ENCODE measurements at regions not wholly inside any gene's neighbourhood (a gene's known extent, or its start where the extent isn't known, plus 50 kb on each side); places are given as distances from the start of the nearest gene placed in this dataset.

DNA sequence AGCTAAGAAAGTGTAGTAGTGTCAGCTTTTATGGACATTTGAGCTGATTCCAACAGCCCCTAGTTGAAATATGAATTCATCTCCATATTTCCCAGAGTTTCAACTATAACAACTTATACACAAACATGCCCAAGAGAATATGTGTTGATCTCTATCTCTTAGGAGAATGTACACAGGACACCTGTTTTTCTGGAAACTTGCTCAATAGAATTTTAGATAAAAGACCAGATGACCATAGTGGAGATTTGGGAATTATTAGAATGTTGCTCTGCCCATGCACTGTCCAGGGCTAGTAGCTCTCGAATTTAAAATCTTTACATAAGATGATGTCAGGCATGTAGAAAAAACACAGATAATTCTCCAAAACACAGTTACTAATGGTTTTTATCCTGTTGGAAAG is 162.3 kb upstream of the VRK2 start:
- intact Hi-C loops (cut with micrococcal nuclease; ENCODE audit: unreplicated experiment) = no loop called here

DNA sequence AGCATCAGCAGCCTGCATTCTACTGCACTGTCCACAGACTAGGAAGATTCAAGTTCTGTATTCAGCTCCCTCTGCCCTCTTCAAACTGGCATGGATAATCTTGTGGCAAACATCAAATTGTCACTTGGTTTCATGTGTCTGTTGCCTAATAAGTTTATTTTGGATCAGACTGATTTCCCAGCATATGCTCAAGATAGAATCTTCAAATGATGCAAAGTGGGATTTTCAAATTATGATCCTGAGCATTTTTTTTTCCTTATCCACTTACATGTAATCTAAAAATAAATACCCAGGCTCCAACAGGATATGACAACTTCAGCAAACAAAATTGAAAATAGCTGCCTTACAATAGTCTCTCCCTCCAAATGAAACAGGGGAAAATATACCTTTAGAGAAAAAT is 160.9 kb upstream of the VRK2 start:
- Histone ChIP-seq H3K27me3 (ENCODE audit: control insufficient read depth in 1 of 2, insufficient read depth in 2 of 2, low read length in 2 of 2) (no peaks in the 10 kb centered on the region), H2AFZ (ENCODE audit: low read length) (no peak overlapping the region), H3K4me1 (ENCODE audit: insufficient read depth, low read length) (peaks cover 13% of the 10 kb centered on the region), H3K4me2 (ENCODE audit: low read depth, low read length) (no peak overlapping the region), H4K20me1 (ENCODE audit: insufficient read depth, low read length) (no peaks in the 10 kb centered on the region), H3K9me3 (ENCODE audit: low read length) (no peaks in the 10 kb centered on the region), H3K36me3 (replicated peaks in 1 of 2; ENCODE audit: control insufficient read depth in 1 of 2, insufficient read depth in 2 of 2, low read length in 2 of 2) (no peaks in the 10 kb centered on the region), H3K27ac (ENCODE audit: extremely low read length, insufficient read depth, low read length) (no peak overlapping the region), H3K9ac (ENCODE audit: insufficient read depth, low read depth, low read length) (no peak overlapping the region), H3K79me2 (ENCODE audit: insufficient read depth, low read length) (no peaks in the 10 kb centered on the region), H3K4me3 (replicated peaks in 1 of 3; ENCODE audit: insufficient read depth in 1 of 3, low read depth in 2 of 3, low read length in 3 of 3) (no peak overlapping the region)
- CTCF ChIA-PET (ENCODE audit: low intra/inter-chr PET ratio, low total read pairs) = no interaction called here
- in situ Hi-C loops (cut with HindIII; ENCODE audit: extremely low pct_ligation_motif_present, low pct_unique_long_range_greater_than_20kb) = no loop called here
- DNase-seq (ENCODE audit: low spot score) (no peak), ATAC-seq (no peak), FAIRE-seq (no peak)
- intact Hi-C loops (cut with micrococcal nuclease; ENCODE audit: unreplicated experiment) = no loop called here
- POLR2A ChIA-PET = no interaction called here
- BruUV-seq (replicated peaks) = no TSS peak
- TF ChIP-seq ADNP (CRISPR knock-in tag; IDR thresholded peaks at IDR 0.05) = no peak
- no peak for TF ChIP-seq RBM39 (IDR thresholded peaks at IDR 0.05; ENCODE audit: low read depth, low read length, poor library complexity, severe bottlenecking)
- TF ChIP-seq ZMYM2 (CRISPR knock-in tag; IDR thresholded peaks at IDR 0.05) = no peak
- TF ChIP-seq IKZF1 (IDR thresholded peaks at IDR 0.05) = no peak
- TF ChIP-seq, protein P1, sequence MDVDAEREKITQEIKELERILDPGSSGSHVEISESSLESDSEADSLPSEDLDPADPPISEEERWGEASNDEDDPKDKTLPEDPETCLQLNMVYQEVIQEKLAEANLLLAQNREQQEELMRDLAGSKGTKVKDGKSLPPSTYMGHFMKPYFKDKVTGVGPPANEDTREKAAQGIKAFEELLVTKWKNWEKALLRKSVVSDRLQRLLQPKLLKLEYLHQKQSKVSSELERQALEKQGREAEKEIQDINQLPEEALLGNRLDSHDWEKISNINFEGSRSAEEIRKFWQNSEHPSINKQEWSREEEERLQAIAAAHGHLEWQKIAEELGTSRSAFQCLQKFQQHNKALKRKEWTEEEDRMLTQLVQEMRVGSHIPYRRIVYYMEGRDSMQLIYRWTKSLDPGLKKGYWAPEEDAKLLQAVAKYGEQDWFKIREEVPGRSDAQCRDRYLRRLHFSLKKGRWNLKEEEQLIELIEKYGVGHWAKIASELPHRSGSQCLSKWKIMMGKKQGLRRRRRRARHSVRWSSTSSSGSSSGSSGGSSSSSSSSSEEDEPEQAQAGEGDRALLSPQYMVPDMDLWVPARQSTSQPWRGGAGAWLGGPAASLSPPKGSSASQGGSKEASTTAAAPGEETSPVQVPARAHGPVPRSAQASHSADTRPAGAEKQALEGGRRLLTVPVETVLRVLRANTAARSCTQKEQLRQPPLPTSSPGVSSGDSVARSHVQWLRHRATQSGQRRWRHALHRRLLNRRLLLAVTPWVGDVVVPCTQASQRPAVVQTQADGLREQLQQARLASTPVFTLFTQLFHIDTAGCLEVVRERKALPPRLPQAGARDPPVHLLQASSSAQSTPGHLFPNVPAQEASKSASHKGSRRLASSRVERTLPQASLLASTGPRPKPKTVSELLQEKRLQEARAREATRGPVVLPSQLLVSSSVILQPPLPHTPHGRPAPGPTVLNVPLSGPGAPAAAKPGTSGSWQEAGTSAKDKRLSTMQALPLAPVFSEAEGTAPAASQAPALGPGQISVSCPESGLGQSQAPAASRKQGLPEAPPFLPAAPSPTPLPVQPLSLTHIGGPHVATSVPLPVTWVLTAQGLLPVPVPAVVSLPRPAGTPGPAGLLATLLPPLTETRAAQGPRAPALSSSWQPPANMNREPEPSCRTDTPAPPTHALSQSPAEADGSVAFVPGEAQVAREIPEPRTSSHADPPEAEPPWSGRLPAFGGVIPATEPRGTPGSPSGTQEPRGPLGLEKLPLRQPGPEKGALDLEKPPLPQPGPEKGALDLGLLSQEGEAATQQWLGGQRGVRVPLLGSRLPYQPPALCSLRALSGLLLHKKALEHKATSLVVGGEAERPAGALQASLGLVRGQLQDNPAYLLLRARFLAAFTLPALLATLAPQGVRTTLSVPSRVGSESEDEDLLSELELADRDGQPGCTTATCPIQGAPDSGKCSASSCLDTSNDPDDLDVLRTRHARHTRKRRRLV (CRISPR knock-in tag; IDR thresholded peaks at IDR 0.05) = no peak
- no peak for TF ChIP-seq SAP130 (CRISPR knock-in tag; IDR thresholded peaks at IDR 0.05; ENCODE audit: low read depth)
- TF ChIP-seq FOXM1 (CRISPR knock-in tag; IDR thresholded peaks at IDR 0.05) = no peak

More for the DNA sequence above, 162.3 kb upstream of the VRK2 start:
- ChIA-PET POLR2A (no interaction called here), CTCF (ENCODE audit: low intra/inter-chr PET ratio, low total read pairs) (no interaction called here)
- 2% methylated on average over 1 of the region's 1 CpG for WGBS (ENCODE audit: low lambda C conversion rate)
- in situ Hi-C loops (cut with HindIII; ENCODE audit: extremely low pct_ligation_motif_present, low pct_unique_long_range_greater_than_20kb) = no loop called here
- peaks cover 13% of the 10 kb centered on the region for H3K4me1 ChIP-seq (ENCODE audit: insufficient read depth, low read length)
- no peak for TF ChIP-seq ZNF180 (CRISPR knock-in tag; IDR thresholded peaks at IDR 0.05; ENCODE audit: borderline replicate concordance, low read depth)
- TF ChIP-seq, protein P2, sequence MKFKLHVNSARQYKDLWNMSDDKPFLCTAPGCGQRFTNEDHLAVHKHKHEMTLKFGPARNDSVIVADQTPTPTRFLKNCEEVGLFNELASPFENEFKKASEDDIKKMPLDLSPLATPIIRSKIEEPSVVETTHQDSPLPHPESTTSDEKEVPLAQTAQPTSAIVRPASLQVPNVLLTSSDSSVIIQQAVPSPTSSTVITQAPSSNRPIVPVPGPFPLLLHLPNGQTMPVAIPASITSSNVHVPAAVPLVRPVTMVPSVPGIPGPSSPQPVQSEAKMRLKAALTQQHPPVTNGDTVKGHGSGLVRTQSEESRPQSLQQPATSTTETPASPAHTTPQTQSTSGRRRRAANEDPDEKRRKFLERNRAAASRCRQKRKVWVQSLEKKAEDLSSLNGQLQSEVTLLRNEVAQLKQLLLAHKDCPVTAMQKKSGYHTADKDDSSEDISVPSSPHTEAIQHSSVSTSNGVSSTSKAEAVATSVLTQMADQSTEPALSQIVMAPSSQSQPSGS (CRISPR knock-in tag; IDR thresholded peaks at IDR 0.05) = no peak
- TF ChIP-seq, protein P3, sequence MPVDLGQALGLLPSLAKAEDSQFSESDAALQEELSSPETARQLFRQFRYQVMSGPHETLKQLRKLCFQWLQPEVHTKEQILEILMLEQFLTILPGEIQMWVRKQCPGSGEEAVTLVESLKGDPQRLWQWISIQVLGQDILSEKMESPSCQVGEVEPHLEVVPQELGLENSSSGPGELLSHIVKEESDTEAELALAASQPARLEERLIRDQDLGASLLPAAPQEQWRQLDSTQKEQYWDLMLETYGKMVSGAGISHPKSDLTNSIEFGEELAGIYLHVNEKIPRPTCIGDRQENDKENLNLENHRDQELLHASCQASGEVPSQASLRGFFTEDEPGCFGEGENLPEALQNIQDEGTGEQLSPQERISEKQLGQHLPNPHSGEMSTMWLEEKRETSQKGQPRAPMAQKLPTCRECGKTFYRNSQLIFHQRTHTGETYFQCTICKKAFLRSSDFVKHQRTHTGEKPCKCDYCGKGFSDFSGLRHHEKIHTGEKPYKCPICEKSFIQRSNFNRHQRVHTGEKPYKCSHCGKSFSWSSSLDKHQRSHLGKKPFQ (CRISPR knock-in tag; IDR thresholded peaks at IDR 0.05; ENCODE audit: insufficient replicate concordance) = no peak
- TF ChIP-seq GATAD2A (CRISPR knock-in tag; IDR thresholded peaks at IDR 0.05) = no peak
- no peaks in the 10 kb centered on the region for H3K79me2 ChIP-seq (ENCODE audit: insufficient read depth, low read length)
- H3K9me3 ChIP-seq (ENCODE audit: low read length) = no peaks in the 10 kb centered on the region
- H3K36me3 ChIP-seq (replicated peaks in 1 of 2; ENCODE audit: control insufficient read depth in 1 of 2, insufficient read depth in 2 of 2, low read length in 2 of 2) = no peaks in the 10 kb centered on the region
- no peak overlapping the region for H2AFZ ChIP-seq (ENCODE audit: low read length)
- no peaks in the 10 kb centered on the region for H3K27me3 ChIP-seq (ENCODE audit: control insufficient read depth in 1 of 2, insufficient read depth in 2 of 2, low read length in 2 of 2)
- no peak overlapping the region for H3K4me3 ChIP-seq (replicated peaks in 1 of 3; ENCODE audit: insufficient read depth in 1 of 3, low read depth in 2 of 3, low read length in 3 of 3)
- no peak overlapping the region for H3K9ac ChIP-seq (ENCODE audit: insufficient read depth, low read depth, low read length)
- H4K20me1 ChIP-seq (ENCODE audit: insufficient read depth, low read length) = no peaks in the 10 kb centered on the region
- FAIRE-seq = no peak
- no peak for ATAC-seq
- H3K4me2 ChIP-seq (ENCODE audit: low read depth, low read length) = no peak overlapping the region
- no peak for DNase-seq (ENCODE audit: low spot score)
- BruUV-seq (replicated peaks) = no TSS peak
- H3K27ac ChIP-seq (ENCODE audit: extremely low read length, insufficient read depth, low read length) = no peak overlapping the region
